ENCODE measurements at regions not wholly inside any gene's neighbourhood (a gene's known extent, or its start where the extent isn't known, plus 50 kb on each side); places are given as distances from the start of the nearest gene placed in this dataset.

DNA sequence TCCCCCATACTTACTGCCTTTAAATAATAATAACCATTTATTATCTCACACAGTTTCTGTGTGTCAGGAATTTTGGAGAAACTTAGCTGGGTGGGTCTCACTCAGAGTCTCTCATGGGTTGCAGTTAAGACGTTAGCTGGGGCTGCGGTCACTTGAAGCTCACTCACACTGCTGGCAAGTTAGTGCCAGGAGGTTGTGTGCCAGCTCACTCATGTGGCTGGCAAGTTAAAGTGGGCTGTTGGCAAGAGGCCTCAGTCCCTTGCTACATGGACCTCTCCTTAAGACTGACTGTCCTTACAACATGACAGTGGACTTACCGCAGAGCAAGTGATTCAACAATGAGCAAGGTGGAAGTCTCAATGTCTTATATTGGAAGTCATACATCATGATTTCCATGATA is 61.3 kb upstream of the AVPR1A start:
- TF ChIP-seq POLR2AphosphoS5 (IDR thresholded peaks at IDR 0.05) (no peak), POLR2A (IDR thresholded peaks at IDR 0.05) (no peak)
- TF ChIP-seq, protein P1, sequence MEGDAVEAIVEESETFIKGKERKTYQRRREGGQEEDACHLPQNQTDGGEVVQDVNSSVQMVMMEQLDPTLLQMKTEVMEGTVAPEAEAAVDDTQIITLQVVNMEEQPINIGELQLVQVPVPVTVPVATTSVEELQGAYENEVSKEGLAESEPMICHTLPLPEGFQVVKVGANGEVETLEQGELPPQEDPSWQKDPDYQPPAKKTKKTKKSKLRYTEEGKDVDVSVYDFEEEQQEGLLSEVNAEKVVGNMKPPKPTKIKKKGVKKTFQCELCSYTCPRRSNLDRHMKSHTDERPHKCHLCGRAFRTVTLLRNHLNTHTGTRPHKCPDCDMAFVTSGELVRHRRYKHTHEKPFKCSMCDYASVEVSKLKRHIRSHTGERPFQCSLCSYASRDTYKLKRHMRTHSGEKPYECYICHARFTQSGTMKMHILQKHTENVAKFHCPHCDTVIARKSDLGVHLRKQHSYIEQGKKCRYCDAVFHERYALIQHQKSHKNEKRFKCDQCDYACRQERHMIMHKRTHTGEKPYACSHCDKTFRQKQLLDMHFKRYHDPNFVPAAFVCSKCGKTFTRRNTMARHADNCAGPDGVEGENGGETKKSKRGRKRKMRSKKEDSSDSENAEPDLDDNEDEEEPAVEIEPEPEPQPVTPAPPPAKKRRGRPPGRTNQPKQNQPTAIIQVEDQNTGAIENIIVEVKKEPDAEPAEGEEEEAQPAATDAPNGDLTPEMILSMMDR (IDR thresholded peaks at IDR 0.05), result no peak
- intact Hi-C loops (cut with DNase I), result no loop called here
- no peak overlapping the region for H3K4me3 ChIP-seq
- DNase-seq (ENCODE audit: low spot score), result no peak
- H3K27me3 ChIP-seq (replicated peaks; ENCODE audit: insufficient read depth), result no peaks in the 10 kb centered on the region
- no peak overlapping the region for H3K27ac ChIP-seq
- no peaks in the 10 kb centered on the region for H3K4me1 ChIP-seq (replicated peaks)
- 90% methylated on average over 3 of the region's 3 CpGs for WGBS
- no peaks in the 10 kb centered on the region for H3K9me3 ChIP-seq
- no peaks in the 10 kb centered on the region for H3K36me3 ChIP-seq

DNA sequence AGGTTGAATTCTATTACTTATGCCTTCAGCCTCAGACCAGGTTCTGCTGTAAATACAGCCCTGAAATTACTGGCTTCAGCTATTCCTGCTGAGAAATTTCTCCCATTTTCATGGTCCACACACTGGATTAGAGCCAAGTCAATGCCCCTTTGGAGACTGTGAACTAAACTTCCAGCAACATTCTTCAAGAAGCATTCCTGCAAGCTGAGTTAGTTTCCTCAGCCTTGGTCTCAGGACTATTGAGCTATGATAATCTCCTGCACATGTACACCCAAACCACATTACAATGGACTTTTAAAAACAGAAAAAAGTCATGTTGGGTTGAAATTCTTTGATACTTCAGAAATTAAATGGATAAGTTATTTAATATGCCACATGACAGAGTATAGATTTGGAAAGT is 58.0 kb upstream of the AVPR1A start:
- H3K36me3 ChIP-seq, result no peaks in the 10 kb centered on the region
- TF ChIP-seq POLR2AphosphoS5 (IDR thresholded peaks at IDR 0.05), result no peak
- no peak for TF ChIP-seq POLR2A (IDR thresholded peaks at IDR 0.05)
- TF ChIP-seq, protein P1 (IDR thresholded peaks at IDR 0.05), result no peak
- intact Hi-C loops (cut with DNase I), result no loop called here

DNA sequence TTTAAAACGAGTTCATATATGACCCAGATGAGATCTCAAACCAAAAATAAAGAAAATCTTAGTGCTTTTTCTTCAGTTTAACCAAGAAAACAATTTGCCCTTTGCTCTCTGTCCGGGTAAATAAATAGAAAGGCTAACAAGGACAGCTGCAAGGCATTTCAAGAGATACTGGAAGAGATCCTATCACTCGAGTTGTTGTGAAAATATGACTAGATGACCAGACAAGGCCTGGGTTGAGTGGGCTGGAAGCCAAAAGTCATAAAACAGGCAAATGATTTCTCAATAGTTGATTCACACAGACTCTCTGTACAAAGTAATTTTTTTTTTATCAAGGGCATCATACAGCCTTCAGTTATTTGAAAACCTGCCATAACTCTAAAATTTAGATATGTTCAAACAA is 55.9 kb upstream of the AVPR1A start:
- H3K36me3 ChIP-seq, result no peaks in the 10 kb centered on the region
- no peaks in the 10 kb centered on the region for H3K9me3 ChIP-seq
- H3K4me1 ChIP-seq (replicated peaks), result no peaks in the 10 kb centered on the region
- H3K4me3 ChIP-seq, result no peak overlapping the region
- H3K27me3 ChIP-seq (replicated peaks; ENCODE audit: insufficient read depth), result no peaks in the 10 kb centered on the region
- intact Hi-C loops (cut with DNase I), result no loop called here
- DNase-seq (ENCODE audit: low spot score), result peak; percentile 27
- TF ChIP-seq, protein P1 (IDR thresholded peaks at IDR 0.05), result no peak
- no peak for TF ChIP-seq POLR2AphosphoS5 (IDR thresholded peaks at IDR 0.05)
- TF ChIP-seq POLR2A (IDR thresholded peaks at IDR 0.05), result no peak
- H3K27ac ChIP-seq, result no peak overlapping the region
- 13% methylated on average over 3 of the region's 3 CpGs for WGBS

More for the DNA sequence above, 58.0 kb upstream of the AVPR1A start:
- Histone ChIP-seq H3K27me3 (replicated peaks; ENCODE audit: insufficient read depth) (no peaks in the 10 kb centered on the region), H3K4me3 (no peak overlapping the region), H3K9me3 (no peaks in the 10 kb centered on the region), H3K27ac (no peak overlapping the region), H3K4me1 (replicated peaks) (no peaks in the 10 kb centered on the region)
- no peak for DNase-seq (ENCODE audit: low spot score)

DNA sequence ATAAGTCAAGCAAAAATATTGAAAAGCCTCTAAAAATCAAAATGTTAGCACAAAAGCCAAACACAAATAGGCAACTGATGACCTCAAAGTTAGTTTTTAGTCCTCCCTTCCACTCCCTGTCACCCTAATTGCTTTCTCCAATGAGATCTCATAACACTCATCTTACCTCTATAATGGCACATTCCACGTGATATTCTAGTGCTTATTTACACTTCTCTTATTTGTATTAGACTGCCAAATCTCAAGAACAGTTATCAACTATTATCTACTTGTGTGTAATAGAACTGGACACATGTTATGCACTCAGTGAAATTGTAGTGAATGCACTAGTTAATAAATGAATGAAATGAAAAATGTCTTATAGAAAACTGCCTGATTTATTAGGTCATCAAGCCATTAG is 55.5 kb upstream of the AVPR1A start:
- H3K27me3 ChIP-seq (replicated peaks; ENCODE audit: insufficient read depth), result no peaks in the 10 kb centered on the region
- intact Hi-C loops (cut with DNase I), result no loop called here
- TF ChIP-seq POLR2A (IDR thresholded peaks at IDR 0.05) (no peak), POLR2AphosphoS5 (IDR thresholded peaks at IDR 0.05) (no peak)
- TF ChIP-seq, protein P1 (IDR thresholded peaks at IDR 0.05), result no peak
- no peak overlapping the region for H3K27ac ChIP-seq
- 14% methylated on average over 1 of the region's 1 CpG for WGBS
- no peaks in the 10 kb centered on the region for H3K9me3 ChIP-seq
- H3K4me1 ChIP-seq (replicated peaks), result no peaks in the 10 kb centered on the region
- no peak for DNase-seq (ENCODE audit: low spot score)
- H3K36me3 ChIP-seq, result no peaks in the 10 kb centered on the region
- no peak overlapping the region for H3K4me3 ChIP-seq

Measured in prostate gland (tissue), 2 donors.